B cell (primary cell): ENCODE measurements at regions not wholly inside any gene's neighbourhood (a gene's known extent, or its start where the extent isn't known, plus 50 kb on each side); places are given as distances from the start of the nearest gene placed in this dataset.

Experiments
- ATAC-seq: fragments of 200-7000 bp; cut with Tn5 transposase; one replicate; pipeline ENCODE4 v1.10.0; 2021; ENCODE audit warnings: low read depth, mild to moderate bottlenecking, moderate number of reproducible peaks, moderate library complexity
- CTCF ChIA-PET: fragments of 350-600 bp; sonication (Branson Sonifier 250); formaldehyde crosslinking; loops from one replicate; lab custom pipeline; 2021; ENCODE audit warnings: antibody characterized with exemption, inconsistent platforms; lab: Charles Lee
- POLR2A ChIA-PET: fragments of 350-600 bp; sonication (Branson Sonifier 250); formaldehyde crosslinking; loops from one replicate; lab custom pipeline; 2021; ENCODE audit warnings: antibody characterized with exemption; lab: Charles Lee
- DNase-seq: peaks from one replicate; pipeline ENCODE4 v3.0.0; 2013
- H2AFZ ChIP-seq: 2 replicates; pipeline ENCODE4 v1.6.1; 2012; ENCODE audit warnings: mild to moderate bottlenecking, low read depth, low read length; ENCODE audit not compliant: insufficient read depth, poor library complexity, severe bottlenecking
- H3K27ac ChIP-seq, 2 donors: 1 replicate in 1 of 2; 2 replicates in 1 of 2; pipeline ENCODE4 v1.5.1; 2012 to 2013; ENCODE audit warnings: low read length in 2 of 2, mild to moderate bottlenecking in 2 of 2, moderate library complexity in 1 of 2
- H3K27me3 ChIP-seq, 4 experiments: fragments of 200-600 bp in 1 of 4; sonication (generic) in 1 of 4; replicated peaks in 1 of 4; 1 replicate in 2 of 4; 2 replicates in 2 of 4; pipeline versions ENCODE4 v1.6.1 to v1.7.0; 2013 to 2016; ENCODE audit warnings: low read length in 3 of 4, mild to moderate bottlenecking in 2 of 4, mixed read lengths in 1 of 4, moderate library complexity in 1 of 4; ENCODE audit not compliant: insufficient read depth in 4 of 4, control insufficient read depth in 3 of 4; ENCODE audit errors: control extremely low read depth in 1 of 4
- H3K36me3 ChIP-seq, 2 experiments: replicated peaks in 1 of 2; 1 replicate in 1 of 2; 2 replicates in 1 of 2; pipeline versions ENCODE4 v1.6.1 to v1.7.1; 2013; ENCODE audit warnings: low read length in 1 of 2; ENCODE audit not compliant: insufficient read depth in 2 of 2, control insufficient read depth in 1 of 2; ENCODE audit errors: control extremely low read depth in 1 of 2, extremely low read depth in 1 of 2
- H3K4me1 ChIP-seq, 2 donors: fragments of 200-600 bp in 1 of 2; sonication (generic) in 1 of 2; 1 replicate in 1 of 2; 2 replicates in 1 of 2; pipeline versions ENCODE4 v1.5.1 to v1.6.1; 2013 to 2017; ENCODE audit warnings: low read length in 2 of 2; ENCODE audit not compliant: control insufficient read depth in 2 of 2, insufficient read depth in 2 of 2
- H3K4me2 ChIP-seq: replicated peaks from 2 replicates; pipeline ENCODE3; 2012; ENCODE audit warnings: mild to moderate bottlenecking, low read depth, low read length; ENCODE audit not compliant: poor library complexity, severe bottlenecking
- H3K4me3 ChIP-seq, 5 experiments: fragments of 200-600 bp in 1 of 5; sonication (generic) in 1 of 5; 1 replicate in 3 of 5; 2 replicates in 2 of 5; pipeline versions ENCODE4 v1.5.1 to v1.7.0; 2011 to 2016; ENCODE audit warnings: low read length in 4 of 5, mild to moderate bottlenecking in 4 of 5, low read depth in 2 of 5, control low read depth in 1 of 5, moderate library complexity in 1 of 5; ENCODE audit not compliant: insufficient read depth in 1 of 5; ENCODE audit errors: control extremely low read depth in 1 of 5, extremely low read depth in 1 of 5
- H3K79me2 ChIP-seq: fragments of 200-600 bp; sonication (generic); one replicate; pipeline ENCODE4 v1.6.0; 2016; ENCODE audit warnings: low read length; ENCODE audit not compliant: control insufficient read depth, insufficient read depth
- H3K9ac ChIP-seq: fragments of 200-600 bp; sonication (generic); 2 replicates; pipeline ENCODE4 v1.6.1; 2017; ENCODE audit warnings: mild to moderate bottlenecking, low read length, moderate library complexity
- H3K9me3 ChIP-seq, 3 donors: one replicate each; pipeline versions ENCODE4 v1.6.1 to v1.7.1; 2013; ENCODE audit warnings: low read length in 2 of 3; ENCODE audit not compliant: control insufficient read depth in 2 of 3, insufficient read depth in 1 of 3; ENCODE audit errors: control extremely low read depth in 1 of 3
- H4K20me1 ChIP-seq: 2 replicates; pipeline ENCODE4 v1.6.0; 2012; ENCODE audit warnings: mild to moderate bottlenecking, low read length; ENCODE audit not compliant: insufficient read depth, control insufficient read depth, poor library complexity, severe bottlenecking
- H3K27ac Mint-ChIP-seq: one replicate; pipeline ENCODE4 v1.8.0; 2021; ENCODE audit warnings: mixed read lengths
- H3K27me3 Mint-ChIP-seq: one replicate; pipeline ENCODE4 v1.8.0; 2021; ENCODE audit warnings: mixed read lengths
- H3K4me1 Mint-ChIP-seq: one replicate; pipeline ENCODE4 v1.8.0; 2021; ENCODE audit warnings: mixed read lengths
- H3K4me3 Mint-ChIP-seq: one replicate; pipeline ENCODE4 v1.8.0; 2021; ENCODE audit warnings: mixed read lengths
- H3K9me3 Mint-ChIP-seq: one replicate; pipeline ENCODE4 v1.8.0; 2022; ENCODE audit warnings: mixed read lengths; ENCODE audit not compliant: insufficient read depth
- CTCF ChIP-seq: fragments of 200-600 bp; IDR thresholded peaks from one replicate; pipeline ENCODE4 v1.8.0; 2022; ENCODE audit warnings: antibody characterized with exemption, mild to moderate bottlenecking
- EZH2 ChIP-seq: IDR thresholded peaks from 2 replicates; pipeline ENCODE4 v1.6.1; 2012; ENCODE audit warnings: borderline replicate concordance, low read depth, mild to moderate bottlenecking, moderate library complexity, low read length; ENCODE audit not compliant: insufficient read depth, poor library complexity, severe bottlenecking
- WGBS: methylation state at CpG from one replicate; pipeline ENCODE4 v1.1.5; 2013; ENCODE audit warnings: missing lambda C conversion rate; ENCODE audit not compliant: insufficient coverage; 5-methylcytosine and 5-hydroxymethylcytosine counted together
- intact Hi-C: fragments of 100-400 bp; cut with micrococcal nuclease; formaldehyde crosslinking; loops from one replicate; pipeline ENCODE4 v1.10.0; 2022

GRCh38 chr2:51111532-51111931, 79.6 kb upstream of the NRXN1 start:
- Histone ChIP-seq H4K20me1 (no peaks in the 10 kb centered on the region), H2AFZ (no peak overlapping the region), H3K4me2 (no peak overlapping the region), H3K79me2 (no peaks in the 10 kb centered on the region), H3K4me1 (no peaks in the 10 kb centered on the region), H3K9me3 (no peaks in the 10 kb centered on the region), H3K9ac (no peak overlapping the region), H3K27ac (no peak overlapping the region), H3K4me3 (no peak overlapping the region), H3K27me3 (no peaks in the 10 kb centered on the region), H3K36me3 (no peaks in the 10 kb centered on the region)
- intact Hi-C loops, result no loop called here
- H3K4me3 Mint-ChIP-seq, result no peak overlapping the region
- no peak for ATAC-seq
- TF ChIP-seq CTCF (no peak), EZH2 (no peak)
- 100% methylated on average over 1 of the region's 3 CpGs for WGBS
- H3K9me3 Mint-ChIP-seq, result peaks cover 2% of the 10 kb centered on the region
- no peak for DNase-seq
- no peaks in the 10 kb centered on the region for H3K27me3 Mint-ChIP-seq
- POLR2A ChIA-PET, result no interaction called here
- H3K27ac Mint-ChIP-seq, result no peak overlapping the region
- no peaks in the 10 kb centered on the region for H3K4me1 Mint-ChIP-seq
- CTCF ChIA-PET, result no interaction called here

GRCh38 chr2:51108794-51109193, 76.9 kb upstream of the NRXN1 start:
- Mint-ChIP-seq H3K27ac (no peak overlapping the region), H3K9me3 (no peaks in the 10 kb centered on the region), H3K4me1 (no peaks in the 10 kb centered on the region), H3K4me3 (no peak overlapping the region), H3K27me3 (no peaks in the 10 kb centered on the region)
- WGBS, result no CpG with 5 or more reads among the region's 1 CpG
- no peak overlapping the region for H2AFZ ChIP-seq
- H3K4me3 ChIP-seq, result no peak overlapping the region
- no peaks in the 10 kb centered on the region for H3K79me2 ChIP-seq
- ATAC-seq (no peak), DNase-seq (no peak)
- ChIA-PET CTCF (no interaction called here), POLR2A (no interaction called here)
- TF ChIP-seq CTCF (no peak), EZH2 (no peak)
- H3K9ac ChIP-seq, result no peak overlapping the region
- no peak overlapping the region for H3K4me2 ChIP-seq
- no peaks in the 10 kb centered on the region for H3K27me3 ChIP-seq
- H4K20me1 ChIP-seq, result no peaks in the 10 kb centered on the region
- no peak overlapping the region for H3K27ac ChIP-seq
- no peaks in the 10 kb centered on the region for H3K4me1 ChIP-seq
- H3K36me3 ChIP-seq, result no peaks in the 10 kb centered on the region
- H3K9me3 ChIP-seq, result no peaks in the 10 kb centered on the region
- intact Hi-C loops, result no loop called here
